ENCODE measurements at regions not wholly inside any gene's neighbourhood (a gene's known extent, or its start where the extent isn't known, plus 50 kb on each side); places are given as distances from the start of the nearest gene placed in this dataset.

DNA sequence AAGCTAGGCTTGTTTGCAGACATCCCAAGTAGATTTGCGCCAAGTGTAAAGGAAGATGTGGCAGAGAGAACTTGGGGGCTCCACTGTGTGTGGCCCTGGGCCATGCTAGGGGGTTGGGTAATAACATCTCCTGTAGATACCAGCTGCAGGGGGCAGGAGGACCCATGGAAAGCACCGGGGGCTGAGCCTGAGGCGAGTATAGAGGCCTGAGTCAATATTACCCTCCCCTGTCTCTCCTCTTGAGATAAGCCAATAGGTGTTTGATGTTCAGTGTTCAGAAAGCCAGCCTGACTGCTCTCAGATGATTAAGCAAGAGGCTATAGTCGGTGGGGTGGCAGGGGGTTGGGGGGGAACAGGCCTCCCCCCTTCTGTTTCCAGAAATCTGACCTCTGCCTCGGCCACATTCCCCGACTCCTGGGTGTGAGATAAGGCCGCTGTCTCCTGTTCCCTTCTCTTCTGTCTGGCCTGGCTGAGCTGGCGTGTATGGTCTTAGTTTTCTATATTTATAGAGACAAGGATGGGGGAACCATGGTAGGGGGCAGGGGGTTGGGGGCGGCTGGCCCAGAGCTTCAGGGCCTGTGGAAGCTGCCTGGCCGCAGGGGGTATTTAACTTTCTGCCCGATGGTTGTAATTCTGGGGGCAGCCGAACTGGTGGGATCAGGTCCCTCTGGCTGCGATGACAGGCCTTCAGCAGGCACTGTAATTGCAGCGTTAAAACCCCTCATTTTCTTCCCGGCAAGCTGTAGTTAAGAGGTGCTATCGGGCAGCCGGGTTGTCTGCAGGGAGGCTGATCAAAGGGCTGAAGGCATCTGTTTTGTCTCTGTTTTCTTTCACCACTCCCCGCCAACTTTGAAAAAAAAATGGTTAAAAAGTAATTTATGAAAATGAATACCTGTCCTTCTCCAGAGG, 292.0 kb downstream of the NSG2 start:
- DNase-seq (ENCODE audit: low spot score), result no peak

GRCh38 chr5:174338185-174339010, 292.9 kb downstream of the NSG2 start:
- DNase-seq (ENCODE audit: low spot score), result no peak

- no peak for DNase-seq (ENCODE audit: low spot score)
These were observed 293.6 kb downstream of the NSG2 start for GRCh38 chr5:174339130-174339529.

DNA sequence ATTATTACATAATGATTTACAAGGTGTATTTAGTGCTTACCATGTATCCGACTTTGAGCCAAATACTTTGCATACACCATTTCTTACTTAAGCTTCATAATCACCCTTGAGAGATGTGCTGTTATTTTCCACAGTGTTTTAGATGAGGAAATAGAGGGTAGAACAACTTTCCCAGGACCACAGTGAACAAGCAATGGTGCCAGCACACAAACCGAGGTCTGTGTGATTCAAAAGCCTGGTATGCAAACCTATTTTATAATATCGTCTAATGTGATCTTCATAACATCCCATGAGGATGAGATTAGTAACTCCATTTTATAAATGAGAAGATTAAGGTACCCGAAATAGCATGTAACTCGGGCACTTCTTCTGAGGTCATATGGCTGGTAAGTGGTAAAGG, 294.7 kb downstream of the NSG2 start:
- no peak for DNase-seq (ENCODE audit: low spot score)

GRCh38 chr5:174342696-174343095, 297.2 kb downstream of the NSG2 start:
- no peak for DNase-seq (ENCODE audit: low spot score)

GRCh38 chr5:174343826-174344225, 298.3 kb downstream of the NSG2 start:
- no peak for DNase-seq (ENCODE audit: low spot score)

DNA sequence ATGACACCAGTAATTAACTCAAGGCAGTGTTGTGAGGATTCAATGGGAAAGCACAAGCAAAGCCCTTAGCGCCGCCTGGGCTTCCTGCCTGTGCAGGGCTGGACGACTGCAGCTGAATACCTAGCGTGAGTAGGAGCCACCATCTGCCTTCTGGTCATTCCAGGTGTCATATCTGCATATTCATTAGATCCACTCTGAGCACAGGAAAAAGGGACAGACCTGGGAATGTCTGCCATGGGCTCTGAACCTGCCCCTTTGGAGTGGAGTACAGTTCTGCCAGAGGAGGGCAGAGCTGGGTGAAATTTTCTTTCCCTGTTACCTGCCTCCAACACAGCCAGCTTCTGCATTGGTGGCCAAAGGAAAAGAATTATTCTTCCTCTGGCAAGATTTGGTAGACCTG, 298.8 kb downstream of the NSG2 start:
- no peak for DNase-seq (ENCODE audit: low spot score)

- no peak for DNase-seq (ENCODE audit: low spot score)
These were observed 301.7 kb downstream of the NSG2 start for GRCh38 chr5:174347183-174347582.

DNA sequence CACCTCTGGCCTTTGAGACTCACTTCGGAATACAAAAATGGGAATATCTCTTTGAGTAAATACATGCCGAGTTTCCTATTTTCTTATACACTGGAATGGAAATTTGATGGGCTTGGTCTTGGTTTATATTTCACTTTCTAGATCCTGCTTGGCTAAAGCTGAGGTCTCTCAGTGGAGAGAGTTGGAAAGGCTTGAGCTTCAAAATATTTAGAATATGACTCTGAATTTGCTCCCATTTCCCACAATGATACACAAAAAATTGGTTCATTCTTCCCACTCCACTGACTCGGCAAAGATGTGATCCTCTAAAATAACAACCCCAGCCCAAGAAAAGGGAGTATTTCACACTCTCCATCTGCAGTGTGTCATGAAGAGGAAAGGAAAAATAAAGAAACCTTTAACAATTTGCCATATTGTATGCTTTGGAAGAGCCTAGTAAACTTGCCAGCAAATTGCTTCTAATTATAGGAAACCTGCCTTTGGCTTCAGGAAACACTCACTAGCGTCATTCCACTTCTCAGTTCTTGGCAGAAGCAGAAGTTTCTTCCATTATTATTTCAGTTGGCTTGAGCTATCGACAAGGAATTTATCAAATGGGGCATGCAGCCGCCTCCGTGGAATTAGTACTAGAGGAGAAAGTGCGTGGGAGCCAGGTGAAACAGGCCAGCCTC, 302.9 kb downstream of the NSG2 start:
- DNase-seq (ENCODE audit: low spot score), result no peak

DNA sequence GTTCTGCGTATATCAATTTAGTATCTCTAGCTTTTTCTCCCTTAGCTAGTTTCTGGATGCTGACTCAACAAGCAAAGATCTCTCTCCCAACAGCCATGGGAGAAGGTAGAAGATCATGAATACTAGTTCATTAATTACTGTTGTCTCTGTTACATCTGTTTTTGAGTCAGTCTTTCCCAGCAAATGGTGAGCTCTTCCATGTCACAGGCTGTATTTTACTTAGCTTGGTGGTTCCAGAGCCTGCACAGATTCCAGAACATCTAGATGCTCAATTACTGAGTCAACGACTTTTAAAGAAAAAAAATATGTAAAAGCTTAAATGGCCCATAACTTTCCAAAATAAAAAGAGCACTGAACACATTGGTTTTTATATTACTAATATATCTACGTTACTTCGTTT, 307.2 kb downstream of the NSG2 start:
- no peak for DNase-seq (ENCODE audit: low spot score)

DNA sequence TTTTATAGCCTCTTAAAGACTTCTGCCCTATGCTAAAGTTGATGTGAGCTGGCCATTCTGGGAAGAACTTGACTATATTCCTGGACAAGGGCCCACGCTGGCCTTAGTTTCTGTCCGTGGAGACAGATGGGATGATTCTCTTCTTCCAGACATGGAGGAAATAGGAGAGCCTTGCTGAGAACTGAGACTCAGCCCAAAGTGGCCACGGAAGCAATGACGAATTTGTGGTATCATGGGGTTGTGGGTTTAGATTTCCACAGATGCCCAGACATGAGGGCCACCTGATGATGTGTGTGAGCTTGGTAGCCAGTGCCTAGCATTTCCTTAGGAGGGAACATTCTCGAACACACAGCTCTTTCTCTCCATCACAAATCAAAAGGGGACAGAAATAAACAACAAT, 309.1 kb downstream of the NSG2 start:
- DNase-seq (ENCODE audit: low spot score), result no peak

DNA sequence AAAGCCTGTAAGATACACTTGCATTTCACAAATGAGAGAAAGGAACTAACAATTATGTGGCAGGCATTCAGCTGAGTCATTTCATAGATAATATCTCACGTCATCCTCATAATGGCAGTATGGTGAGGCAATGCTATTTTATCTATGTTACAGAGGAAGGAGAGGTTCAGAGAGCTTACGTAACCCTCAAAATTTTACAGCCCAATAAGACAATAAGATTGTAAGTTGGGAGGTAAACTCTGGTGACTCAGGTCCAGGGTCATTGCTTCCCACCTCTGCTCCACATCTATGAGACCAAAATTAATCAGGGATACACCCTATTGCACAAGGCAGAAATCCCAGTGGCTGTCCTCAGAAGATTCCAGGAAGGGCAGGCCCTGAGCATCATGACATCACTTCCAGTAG, 309.7 kb downstream of the NSG2 start:
- DNase-seq (ENCODE audit: low spot score), result peak; percentile 25

GRCh38 chr5:174355995-174356394, 310.5 kb downstream of the NSG2 start:
- no peak for DNase-seq (ENCODE audit: low spot score)

GRCh38 chr5:174356536-174356935, 311.0 kb downstream of the NSG2 start:
- DNase-seq (ENCODE audit: low spot score), result no peak

DNA sequence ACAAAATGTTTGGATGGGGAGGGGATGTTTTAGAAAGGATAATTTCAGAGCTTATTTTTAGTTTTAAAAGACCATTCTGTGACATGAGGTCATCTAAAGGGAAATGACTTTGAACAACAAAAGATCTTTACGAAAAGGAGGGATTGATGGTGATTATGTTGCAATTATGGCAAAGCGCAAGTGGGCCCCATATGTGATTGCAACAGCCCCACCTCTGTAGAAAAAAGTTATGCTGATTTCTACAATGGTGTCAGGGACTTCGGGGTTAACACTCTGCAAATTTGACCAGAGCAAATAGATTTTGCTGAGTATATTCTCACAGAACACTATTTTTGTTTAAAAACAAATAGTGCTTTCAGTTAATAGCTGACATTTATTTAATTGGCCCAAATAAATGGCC, 312.8 kb downstream of the NSG2 start:
- no peak for DNase-seq (ENCODE audit: low spot score)

GRCh38 chr5:174359071-174359470, 313.6 kb downstream of the NSG2 start:
- no peak for DNase-seq (ENCODE audit: low spot score)

GRCh38 chr5:174362514-174362913, 317.0 kb downstream of the NSG2 start:
- DNase-seq (ENCODE audit: low spot score), result no peak

DNA sequence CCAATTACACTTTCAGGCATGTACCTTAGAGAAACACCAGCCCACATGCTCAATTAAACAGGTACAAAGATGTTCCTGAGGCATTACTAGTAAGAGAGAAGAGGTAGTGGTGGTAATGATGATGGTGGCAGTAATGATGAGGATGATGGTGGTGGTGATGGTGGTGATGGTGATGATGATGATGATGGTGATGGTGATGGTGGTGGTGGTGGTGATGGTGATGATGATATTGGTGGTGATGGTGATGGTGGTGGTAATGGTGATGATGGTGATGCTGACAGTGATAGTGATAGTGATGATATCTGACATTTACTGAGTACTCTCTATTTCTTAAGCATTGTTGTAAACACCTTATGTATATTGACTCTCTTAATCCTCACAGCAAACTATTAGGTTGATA, 318.4 kb downstream of the NSG2 start:
- DNase-seq (ENCODE audit: low spot score), result no peak

GRCh38 chr5:174364676-174365075, 319.2 kb downstream of the NSG2 start:
- DNase-seq (ENCODE audit: low spot score), result no peak

DNA sequence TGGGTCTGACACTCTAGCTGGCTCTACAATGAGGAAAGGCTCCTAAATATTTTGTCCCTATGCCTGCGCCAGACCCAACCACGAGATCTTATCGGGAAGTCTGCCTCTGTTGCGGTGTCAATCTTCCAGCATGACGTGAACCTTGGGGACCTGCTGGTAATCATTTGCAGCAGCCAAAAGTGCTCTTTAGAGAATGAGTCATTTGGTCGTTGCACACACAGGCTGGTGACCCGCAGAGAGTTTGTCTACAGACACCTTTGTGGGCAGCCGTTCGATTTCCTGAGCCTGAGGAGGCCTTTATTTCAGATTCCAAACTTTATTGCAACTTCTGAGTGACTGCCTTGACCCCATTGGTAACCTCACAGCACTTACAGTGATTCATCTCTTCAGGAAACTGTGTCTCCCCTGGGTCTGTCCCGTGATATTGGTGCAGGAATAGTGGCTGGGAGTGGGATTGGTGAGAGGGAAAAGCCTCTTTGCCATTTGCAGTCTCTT, 326.1 kb downstream of the NSG2 start:
- peak; percentile 76 for DNase-seq (ENCODE audit: low spot score)

DNA sequence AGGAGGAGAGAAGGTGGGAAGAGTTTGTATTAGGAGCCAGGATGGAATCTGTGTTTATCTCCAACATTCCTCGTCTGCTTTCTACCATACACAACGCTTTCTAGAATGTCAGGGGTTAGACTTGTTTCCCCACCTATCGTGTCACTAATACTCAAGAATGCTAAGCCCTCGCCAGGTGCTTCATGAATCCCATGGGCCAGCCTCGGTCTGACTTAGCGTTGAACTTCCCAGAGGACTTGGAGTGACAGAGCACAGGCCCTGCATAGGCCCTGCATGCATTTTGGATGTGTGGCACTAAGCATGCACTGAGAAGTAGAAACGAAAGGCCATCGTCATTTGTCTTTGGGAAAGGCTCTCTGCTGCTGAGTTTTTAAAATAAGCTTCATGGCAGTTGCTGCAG, 328.7 kb downstream of the NSG2 start:
- DNase-seq (ENCODE audit: low spot score), result no peak

DNA sequence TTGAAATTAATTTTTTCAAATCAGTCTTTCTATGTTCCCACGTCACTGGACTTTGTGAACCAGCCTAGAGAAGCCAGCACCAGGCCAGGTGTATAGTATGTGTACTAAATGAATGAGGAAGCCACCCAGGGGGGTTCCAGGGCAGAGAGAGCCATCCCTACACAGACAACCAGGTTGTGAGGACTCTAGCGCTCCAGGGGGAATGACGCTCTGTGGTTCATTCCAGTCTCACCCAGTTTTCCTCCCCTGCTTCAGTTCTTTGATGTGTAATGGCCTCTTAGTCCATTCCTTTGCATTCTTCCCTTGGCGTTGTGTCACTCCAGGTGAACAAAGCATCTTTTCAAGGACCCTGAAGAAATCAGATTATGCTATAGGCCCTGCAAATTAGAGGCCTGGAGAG, 330.6 kb downstream of the NSG2 start:
- DNase-seq (ENCODE audit: low spot score), result no peak

All from kidney tubule cell (primary cell).